Large intestine (tissue), 3 donors: ENCODE measurements at regions not wholly inside any gene's neighbourhood (a gene's known extent, or its start where the extent isn't known, plus 50 kb on each side); places are given as distances from the start of the nearest gene placed in this dataset.

Source experiments
- DNase-seq, 2 donors: peaks; one replicate each; pipeline versions ENCODE4 v3.0.0 to v3.0.0-alpha.2; 2013
- H3K27ac ChIP-seq: one replicate; pipeline ENCODE4 v1.5.1; 2013; ENCODE audit warnings: low read length
- H3K27me3 ChIP-seq: 2 replicates; pipeline ENCODE4 v1.6.1; 2013; ENCODE audit warnings: low read length; ENCODE audit not compliant: control insufficient read depth, insufficient read depth
- H3K36me3 ChIP-seq: 2 replicates; pipeline ENCODE4 v1.6.1; 2013; ENCODE audit warnings: low read length; ENCODE audit not compliant: control insufficient read depth, insufficient read depth
- H3K4me1 ChIP-seq: one replicate; pipeline ENCODE4 v1.6.1; 2013; ENCODE audit warnings: low read length; ENCODE audit not compliant: control insufficient read depth, insufficient read depth
- H3K4me3 ChIP-seq: one replicate; pipeline ENCODE4 v1.5.1; 2013; ENCODE audit warnings: low read length
- H3K9me3 ChIP-seq: one replicate; pipeline ENCODE4 v1.6.1; 2013; ENCODE audit warnings: mild to moderate bottlenecking, low read depth, low read length, moderate library complexity; ENCODE audit not compliant: control insufficient read depth
- WGBS: methylation state at CpG from one replicate; pipeline ENCODE4 v1.1.5; 2013; ENCODE audit warnings: low lambda C conversion rate; ENCODE audit not compliant: insufficient coverage; 5-methylcytosine and 5-hydroxymethylcytosine counted together

DNA sequence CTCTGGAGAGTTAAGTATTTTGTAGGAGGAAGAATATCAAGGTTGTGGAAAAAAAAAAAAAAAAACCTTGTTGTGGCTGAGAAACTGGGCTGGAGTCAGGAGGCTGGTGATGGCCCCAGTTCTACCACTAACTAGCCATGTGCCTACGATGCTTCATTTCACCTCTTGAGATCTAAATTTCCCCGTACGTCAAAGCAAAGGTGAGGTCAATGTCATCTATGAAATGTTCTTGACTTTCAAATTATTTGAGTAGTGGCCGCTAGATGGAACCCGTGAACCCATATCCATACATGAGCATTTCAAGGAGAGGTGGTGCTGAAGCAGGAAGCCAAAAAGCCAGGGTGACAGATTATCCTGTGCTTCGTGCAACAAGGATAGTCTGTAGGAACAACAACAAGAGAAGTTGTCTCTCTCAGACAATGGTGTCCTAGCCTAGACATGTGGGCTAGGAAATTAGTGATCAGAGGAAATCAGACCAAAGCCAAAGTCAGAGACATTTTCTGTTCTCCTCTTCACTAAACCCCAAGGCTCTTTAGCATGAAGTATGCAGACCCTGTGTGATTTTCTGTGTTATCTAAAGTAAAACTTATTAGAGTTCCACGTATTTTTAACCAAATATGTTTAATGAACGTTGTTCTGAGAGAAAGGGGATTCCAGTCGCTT is 95.5 kb upstream of the ETV6 start:
- DNase-seq: peak; percentile 37 to 50
- Histone ChIP-seq H3K9me3 (no peaks in the 10 kb centered on the region), H3K4me3 (no peak overlapping the region), H3K4me1 (peaks cover 6% of the 10 kb centered on the region), H3K27me3 (no peaks in the 10 kb centered on the region), H3K27ac (no peak overlapping the region), H3K36me3 (no peaks in the 10 kb centered on the region)
- 46% methylated on average over 3 of the region's 9 CpGs for WGBS

DNA sequence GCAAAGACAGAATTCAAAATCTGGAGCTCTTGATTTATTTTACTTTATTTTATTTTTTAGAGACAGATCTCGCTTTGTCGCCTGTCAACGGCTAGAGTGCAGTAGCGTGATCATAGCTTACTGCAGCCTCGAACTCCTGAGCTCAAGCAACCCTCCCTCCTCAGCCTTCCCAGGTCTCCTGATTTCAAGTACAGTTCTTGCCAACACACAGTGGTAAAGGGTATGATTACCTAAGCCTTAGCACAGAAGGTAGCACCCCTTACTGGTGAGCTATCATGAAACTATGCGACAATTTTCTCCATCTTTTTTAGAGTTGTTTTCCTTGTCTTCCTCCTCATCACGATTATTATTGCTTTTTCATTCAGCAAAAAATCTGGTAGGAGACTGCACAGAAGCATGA is 94.3 kb upstream of the ETV6 start:
- H3K36me3 ChIP-seq: no peaks in the 10 kb centered on the region
- H3K4me3 ChIP-seq: no peak overlapping the region
- H3K4me1 ChIP-seq: peaks cover 6% of the 10 kb centered on the region
- no peaks in the 10 kb centered on the region for H3K27me3 ChIP-seq
- 85% methylated on average over 5 of the region's 7 CpGs for WGBS
- no peaks in the 10 kb centered on the region for H3K9me3 ChIP-seq
- no peak overlapping the region for H3K27ac ChIP-seq
- no peak for DNase-seq

DNA sequence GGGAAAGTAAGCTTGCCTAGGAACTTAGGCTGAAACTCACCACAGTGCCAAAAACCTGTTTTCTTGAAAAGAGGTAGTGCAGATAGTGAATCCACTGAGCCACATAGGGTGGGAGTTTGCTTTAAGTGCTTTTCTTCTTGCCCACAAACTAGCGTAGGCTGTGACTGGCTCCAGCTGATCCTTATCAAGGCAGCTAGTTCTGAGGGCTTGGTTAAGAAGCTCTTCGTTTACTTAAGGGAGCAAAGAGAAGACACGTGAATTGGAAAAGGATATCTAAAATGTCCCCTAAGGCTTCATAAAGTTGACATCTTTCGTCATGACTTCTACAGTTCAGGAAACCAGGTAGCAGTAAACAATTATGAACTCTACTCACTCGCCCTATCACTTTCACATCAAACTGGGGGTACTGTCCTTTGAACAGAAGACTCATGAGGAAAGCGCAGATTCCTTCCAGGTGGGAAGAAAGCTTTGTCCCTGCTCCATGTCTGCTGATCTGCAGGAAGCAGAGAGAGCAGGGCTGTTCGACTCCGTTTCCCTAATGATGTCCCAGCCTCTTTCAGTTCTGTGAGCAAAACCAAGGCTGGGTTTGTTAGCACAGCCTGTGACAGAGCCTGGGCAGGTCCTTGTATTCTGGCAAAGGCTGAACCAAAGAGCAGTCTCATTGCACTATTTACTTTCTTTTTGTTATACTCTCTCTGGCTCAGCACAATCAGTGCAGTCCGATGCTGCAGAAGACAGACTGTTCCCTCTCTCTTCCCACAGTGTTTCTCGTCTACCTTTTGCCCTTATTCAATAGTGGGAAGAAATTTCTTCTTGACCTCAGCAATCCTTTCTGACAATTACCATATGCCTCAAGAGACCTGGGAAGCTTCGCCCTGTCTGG is 93.5 kb upstream of the ETV6 start:
- peak; percentile 5 to 50 for DNase-seq
- Histone ChIP-seq H3K4me3 (no peak overlapping the region), H3K36me3 (no peaks in the 10 kb centered on the region), H3K4me1 (peaks cover 6% of the 10 kb centered on the region), H3K9me3 (no peaks in the 10 kb centered on the region), H3K27ac (no peak overlapping the region), H3K27me3 (no peaks in the 10 kb centered on the region)
- 13% methylated on average over 3 of the region's 11 CpGs for WGBS

DNA sequence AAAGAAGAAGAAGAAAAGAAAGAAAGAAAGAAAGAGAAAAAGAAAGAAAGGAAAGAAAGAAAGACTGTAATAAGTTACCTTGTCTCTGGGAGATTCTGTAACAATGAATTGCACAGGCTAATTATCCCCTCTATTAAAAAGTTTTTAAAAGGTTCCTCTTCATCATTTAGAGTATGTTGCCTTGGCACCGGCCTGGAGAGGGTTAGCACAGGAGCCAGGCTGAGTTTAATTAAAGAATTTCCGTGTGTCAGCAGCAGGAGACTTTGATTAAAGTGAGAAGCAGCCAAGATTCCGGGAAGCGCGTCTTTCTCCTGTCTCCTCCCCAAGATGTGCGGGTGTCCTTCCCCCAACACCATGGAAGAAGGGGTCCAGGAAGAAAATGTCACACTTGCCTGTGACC is 92.8 kb upstream of the ETV6 start:
- no peak overlapping the region for H3K27ac ChIP-seq
- no CpG with 5 or more reads among the region's 6 CpGs for WGBS
- H3K36me3 ChIP-seq: no peaks in the 10 kb centered on the region
- H3K27me3 ChIP-seq: no peaks in the 10 kb centered on the region
- no peak for DNase-seq
- no peaks in the 10 kb centered on the region for H3K9me3 ChIP-seq
- peaks cover 6% of the 10 kb centered on the region for H3K4me1 ChIP-seq
- H3K4me3 ChIP-seq: no peak overlapping the region

DNA sequence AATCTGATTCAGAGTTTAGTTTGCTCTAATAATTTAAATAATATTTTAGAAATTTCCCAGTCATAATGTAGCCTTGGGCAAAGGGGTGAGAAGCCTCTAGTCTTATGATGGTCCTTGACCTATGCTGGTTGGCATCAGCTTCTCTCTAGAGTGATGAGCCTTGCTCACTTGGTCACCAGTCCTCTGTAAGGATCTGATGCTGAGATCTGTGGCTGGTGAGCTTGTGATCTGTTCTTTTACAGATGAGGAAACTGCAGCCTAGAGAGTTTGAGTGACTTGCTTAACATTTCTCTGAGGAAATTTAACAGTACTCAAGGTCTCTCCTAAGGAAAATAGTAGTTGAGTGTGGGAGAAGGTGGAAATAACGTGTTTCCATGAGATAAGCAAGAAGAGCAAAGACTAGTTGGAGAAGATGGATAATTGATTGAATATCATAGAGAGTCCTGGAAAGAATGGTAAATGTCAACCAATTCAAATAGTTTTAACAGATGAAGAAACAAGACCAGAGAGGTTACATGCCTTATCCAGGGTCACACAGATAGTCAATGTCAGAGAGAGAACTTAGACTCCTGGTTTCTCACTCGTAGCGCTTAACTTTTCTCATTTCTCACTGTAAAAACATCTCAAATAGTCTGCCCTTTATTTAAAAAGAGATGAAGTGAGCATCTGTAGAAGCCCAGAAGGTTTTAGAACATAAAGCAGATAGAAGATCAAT is 89.7 kb upstream of the ETV6 start:
- no peaks in the 10 kb centered on the region for H3K9me3 ChIP-seq
- no peak overlapping the region for H3K4me3 ChIP-seq
- peaks cover 6% of the 10 kb centered on the region for H3K4me1 ChIP-seq
- no peak overlapping the region for H3K27ac ChIP-seq
- H3K27me3 ChIP-seq: no peaks in the 10 kb centered on the region
- WGBS: 80% methylated on average over 1 of the region's 3 CpGs
- no peak for DNase-seq
- no peaks in the 10 kb centered on the region for H3K36me3 ChIP-seq

DNA sequence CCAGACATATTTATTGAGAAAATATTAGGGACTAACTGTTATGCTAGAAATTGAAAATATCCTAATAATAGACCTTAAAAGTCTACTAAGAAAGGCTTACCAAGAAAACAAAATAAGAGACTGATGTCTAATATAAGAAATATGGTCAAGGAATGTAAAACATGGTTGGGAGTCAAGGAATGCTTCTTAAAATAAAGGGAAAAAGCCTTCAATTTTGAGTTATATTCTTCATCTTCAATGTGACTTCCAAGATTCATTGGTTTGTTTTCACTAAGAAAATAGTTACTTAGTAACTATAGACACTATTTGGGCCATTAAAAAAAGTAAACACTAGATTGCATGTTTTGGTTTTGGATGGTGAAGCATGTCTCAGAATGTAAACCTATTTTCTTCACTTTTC is 88.1 kb upstream of the ETV6 start:
- Histone ChIP-seq H3K36me3 (no peaks in the 10 kb centered on the region), H3K9me3 (no peaks in the 10 kb centered on the region), H3K4me1 (no peaks in the 10 kb centered on the region), H3K4me3 (no peak overlapping the region), H3K27ac (no peak overlapping the region), H3K27me3 (no peaks in the 10 kb centered on the region)
- no peak for DNase-seq

DNA sequence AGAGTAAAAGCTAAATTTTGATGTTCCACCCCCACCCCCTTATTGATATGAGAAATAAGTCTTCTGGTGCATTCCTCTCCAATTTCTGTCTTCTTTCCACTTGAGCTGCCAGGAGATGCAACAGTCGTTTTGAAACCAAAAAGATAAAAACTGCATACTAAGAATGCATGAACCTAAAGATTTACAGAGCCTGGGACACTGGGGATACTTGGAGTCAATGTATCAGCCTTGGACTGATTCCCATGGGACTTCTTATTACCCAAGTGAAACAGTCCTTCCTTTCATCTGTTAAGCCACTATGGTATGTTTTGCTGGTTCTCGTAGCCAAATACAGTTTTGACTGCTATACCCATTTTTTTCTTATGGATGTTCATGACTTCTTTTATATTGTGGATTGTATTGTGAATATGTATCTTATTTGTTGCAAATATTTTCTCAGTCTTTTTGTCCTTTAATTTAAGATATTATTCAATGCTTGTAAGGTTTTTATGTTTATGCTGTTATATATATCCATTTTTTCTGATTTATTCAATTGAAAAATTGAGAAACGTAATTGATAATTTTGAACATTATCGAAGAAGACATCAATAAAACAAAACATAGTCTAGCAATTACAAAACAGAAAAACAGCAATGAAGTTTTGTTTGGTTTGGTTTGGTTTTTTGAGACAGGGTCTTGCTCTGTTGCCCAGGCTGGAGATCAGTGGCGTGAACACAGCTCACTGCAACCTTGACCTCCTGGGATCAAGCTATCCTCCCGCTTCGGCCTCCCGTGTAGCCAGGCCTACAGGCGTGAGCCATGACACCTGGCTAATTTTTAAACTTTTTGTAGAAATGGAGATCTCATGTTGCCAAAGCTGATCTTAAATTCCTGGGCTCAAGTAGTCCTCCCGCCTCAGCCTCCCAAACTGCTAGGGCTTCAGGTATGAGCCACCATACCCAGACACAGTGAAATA is 85.4 kb upstream of the ETV6 start:
- H3K4me3 ChIP-seq: no peak overlapping the region
- no peaks in the 10 kb centered on the region for H3K9me3 ChIP-seq
- DNase-seq: no peak
- no CpG with 5 or more reads among the region's 10 CpGs for WGBS
- H3K36me3 ChIP-seq: no peaks in the 10 kb centered on the region
- H3K4me1 ChIP-seq: no peaks in the 10 kb centered on the region
- H3K27ac ChIP-seq: no peak overlapping the region
- no peaks in the 10 kb centered on the region for H3K27me3 ChIP-seq

DNA sequence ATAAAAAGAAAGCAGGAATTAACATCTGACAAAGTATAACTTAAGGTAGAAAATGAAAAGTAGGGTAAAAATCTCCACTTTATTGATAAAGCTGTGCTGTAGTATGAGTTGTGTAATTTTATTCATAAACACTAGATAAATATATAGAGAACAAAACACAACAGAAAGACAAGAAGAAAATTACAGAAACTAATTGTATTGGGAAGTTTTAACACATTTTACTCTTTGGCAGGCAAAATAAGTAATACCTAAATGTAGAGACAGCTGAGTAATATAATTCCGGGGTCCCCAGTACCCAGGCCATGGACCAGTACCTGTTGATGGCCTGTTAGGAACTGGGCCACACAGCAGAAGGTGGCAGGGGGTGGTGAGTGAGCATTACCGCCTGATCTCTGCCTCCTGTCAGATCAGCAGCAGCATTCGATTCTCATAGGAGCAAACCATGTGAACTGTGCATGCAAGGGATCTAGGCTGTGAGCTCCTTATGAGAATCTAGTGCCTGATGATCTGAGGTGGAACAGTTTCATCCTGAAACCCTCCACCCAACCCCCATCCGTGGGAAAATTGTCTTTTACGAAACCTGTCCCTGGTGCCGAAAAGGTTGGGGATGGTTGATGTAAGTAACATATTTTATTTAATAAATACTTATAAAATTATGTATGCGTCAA is 84.4 kb upstream of the ETV6 start:
- H3K9me3 ChIP-seq: no peaks in the 10 kb centered on the region
- H3K27ac ChIP-seq: no peak overlapping the region
- no peaks in the 10 kb centered on the region for H3K27me3 ChIP-seq
- no peaks in the 10 kb centered on the region for H3K4me1 ChIP-seq
- H3K4me3 ChIP-seq: no peak overlapping the region
- no peaks in the 10 kb centered on the region for H3K36me3 ChIP-seq
- no peak for DNase-seq
- WGBS: no CpG with 5 or more reads among the region's 7 CpGs

DNA sequence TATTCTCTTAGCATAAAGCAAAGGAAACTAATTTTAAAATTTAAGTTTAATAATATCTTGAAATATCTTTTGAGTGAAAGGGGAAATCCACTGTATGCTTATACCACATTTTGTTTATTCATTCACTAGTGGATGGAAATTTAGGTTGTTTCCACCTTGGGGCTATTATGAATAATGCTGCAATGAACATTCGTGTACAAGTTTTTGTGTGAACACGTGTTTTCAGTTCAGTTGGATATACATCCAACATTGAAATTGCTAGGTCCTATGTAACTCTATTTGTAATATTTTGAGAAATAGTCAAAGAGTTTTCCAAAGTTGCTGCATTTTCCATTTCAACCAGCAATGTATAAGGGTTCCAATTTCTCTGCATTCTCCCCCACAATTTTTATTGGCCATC is 83.7 kb upstream of the ETV6 start:
- no peak overlapping the region for H3K27ac ChIP-seq
- WGBS: no CpG with 5 or more reads among the region's 2 CpGs
- no peaks in the 10 kb centered on the region for H3K9me3 ChIP-seq
- no peak for DNase-seq
- H3K4me1 ChIP-seq: no peaks in the 10 kb centered on the region
- no peaks in the 10 kb centered on the region for H3K36me3 ChIP-seq
- no peaks in the 10 kb centered on the region for H3K27me3 ChIP-seq
- no peak overlapping the region for H3K4me3 ChIP-seq
